Upper lobe of right lung (tissue), 1 donor: ENCODE measurements at regions not wholly inside any gene's neighbourhood (a gene's known extent, or its start where the extent isn't known, plus 50 kb on each side); places are given as distances from the start of the nearest gene placed in this dataset.

ENCODE experiments used
- ATAC-seq: fragments of 200-7000 bp; cut with Tn5 transposase; one replicate; pipeline ENCODE4 v1.9.1; 2020; ENCODE audit warnings: mild to moderate bottlenecking, moderate library complexity
- DNase-seq: peaks from one replicate; pipeline ENCODE4 v3.0.0-alpha.2; 2020
- H3K27ac ChIP-seq: fragments of 200-600 bp; one replicate; pipeline ENCODE4 v1.8.0; 2022
- H3K27me3 ChIP-seq: fragments of 200-600 bp; one replicate; pipeline ENCODE4 v1.8.0; 2022; ENCODE audit warnings: mild to moderate bottlenecking
- H3K36me3 ChIP-seq: fragments of 200-600 bp; one replicate; pipeline ENCODE4 v1.8.0; 2022
- H3K4me1 ChIP-seq: fragments of 200-600 bp; one replicate; pipeline ENCODE4 v1.8.0; 2022
- H3K4me3 ChIP-seq: fragments of 200-600 bp; one replicate; pipeline ENCODE4 v1.8.0; 2022; ENCODE audit warnings: mild to moderate bottlenecking
- H3K9me3 ChIP-seq: fragments of 200-600 bp; one replicate; pipeline ENCODE4 v1.8.0; 2022
- CTCF ChIP-seq: fragments of 200-600 bp; IDR thresholded peaks from one replicate; pipeline ENCODE4 v1.8.0; 2022; ENCODE audit warnings: antibody characterized with exemption
- intact Hi-C: fragments of 100-400 bp; cut with DNase I; formaldehyde crosslinking; loops from one replicate; pipeline ENCODE4 v1.11.0; 2022
- donor health status: DM: no; HTN: yes; CAD: no; lungs with severe emphysema.

- H3K36me3 ChIP-seq: no peaks in the 10 kb centered on the region
- intact Hi-C loops: no loop called here
- no peak for TF ChIP-seq CTCF
- no peaks in the 10 kb centered on the region for H3K9me3 ChIP-seq
- no peak overlapping the region for H3K4me3 ChIP-seq
- H3K27me3 ChIP-seq: no peaks in the 10 kb centered on the region
- H3K27ac ChIP-seq: no peak overlapping the region
- H3K4me1 ChIP-seq: no peaks in the 10 kb centered on the region
- DNase-seq (no peak), ATAC-seq (no peak)
Measured at GRCh38 chr3:66705076-66705475, 204.3 kb upstream of the LRIG1 start.

- Histone ChIP-seq H3K9me3 (no peaks in the 10 kb centered on the region), H3K27ac (no peak overlapping the region), H3K4me1 (no peaks in the 10 kb centered on the region), H3K36me3 (no peaks in the 10 kb centered on the region), H3K4me3 (no peak overlapping the region), H3K27me3 (no peaks in the 10 kb centered on the region)
- TF ChIP-seq CTCF: no peak
- ATAC-seq (no peak), DNase-seq (no peak)
- intact Hi-C loops: no loop called here
Measured at GRCh38 chr3:66706890-66707289, 206.1 kb upstream of the LRIG1 start.

- ATAC-seq: no peak
- no peak for TF ChIP-seq CTCF
- H3K27ac ChIP-seq: no peak overlapping the region
- H3K9me3 ChIP-seq: no peaks in the 10 kb centered on the region
- DNase-seq: no peak
- intact Hi-C loops: no loop called here
- no peaks in the 10 kb centered on the region for H3K36me3 ChIP-seq
- no peaks in the 10 kb centered on the region for H3K27me3 ChIP-seq
- H3K4me3 ChIP-seq: no peak overlapping the region
- no peaks in the 10 kb centered on the region for H3K4me1 ChIP-seq
Measured at GRCh38 chr3:66709532-66709931, 208.7 kb upstream of the LRIG1 start.

GRCh38 chr3:66712210-66712609, 211.4 kb upstream of the LRIG1 start:
- DNase-seq (no peak), ATAC-seq (no peak)
- no peaks in the 10 kb centered on the region for H3K4me1 ChIP-seq
- no peak overlapping the region for H3K27ac ChIP-seq
- TF ChIP-seq CTCF: no peak
- intact Hi-C loops: no loop called here
- H3K27me3 ChIP-seq: no peaks in the 10 kb centered on the region
- H3K9me3 ChIP-seq: no peaks in the 10 kb centered on the region
- no peak overlapping the region for H3K4me3 ChIP-seq
- H3K36me3 ChIP-seq: no peaks in the 10 kb centered on the region

- no peak for ATAC-seq
- no peaks in the 10 kb centered on the region for H3K9me3 ChIP-seq
- no peaks in the 10 kb centered on the region for H3K4me1 ChIP-seq
- TF ChIP-seq CTCF: no peak
- intact Hi-C loops: no loop called here
- H3K36me3 ChIP-seq: no peaks in the 10 kb centered on the region
- no peak overlapping the region for H3K4me3 ChIP-seq
- no peak for DNase-seq
- H3K27me3 ChIP-seq: no peaks in the 10 kb centered on the region
- no peak overlapping the region for H3K27ac ChIP-seq
Measured at GRCh38 chr3:66713921-66714320, 213.1 kb upstream of the LRIG1 start.

- DNase-seq (no peak), ATAC-seq (no peak)
- H3K36me3 ChIP-seq: no peaks in the 10 kb centered on the region
- no peaks in the 10 kb centered on the region for H3K4me1 ChIP-seq
- H3K27ac ChIP-seq: no peak overlapping the region
- intact Hi-C loops: no loop called here
- no peaks in the 10 kb centered on the region for H3K27me3 ChIP-seq
- no peak for TF ChIP-seq CTCF
- H3K4me3 ChIP-seq: no peak overlapping the region
- H3K9me3 ChIP-seq: no peaks in the 10 kb centered on the region
Measured at GRCh38 chr3:66715806-66716205, 215.0 kb upstream of the LRIG1 start.
